Stomach (tissue), 8 donors: ENCODE measurements at regions not wholly inside any gene's neighbourhood (a gene's known extent, or its start where the extent isn't known, plus 50 kb on each side); places are given as distances from the start of the nearest gene placed in this dataset.

ENCODE experiments used
- DNase-seq, 2 donors: peaks; one replicate each; pipeline versions ENCODE4 v3.0.0 to v3.0.0-alpha.2; 2013 to 2019
- H3K27ac ChIP-seq, 5 donors: fragments of 200-600 bp in 4 of 5; sonication (generic) in 4 of 5; one replicate each; pipeline ENCODE4 v1.5.1; 2013 to 2019; ENCODE audit warnings: mild to moderate bottlenecking in 1 of 5, moderate library complexity in 1 of 5
- H3K27me3 ChIP-seq, 3 donors: fragments of 200-600 bp; sonication (generic); one replicate each; pipeline ENCODE4 v1.5.1; 2017 to 2019; ENCODE audit warnings: mixed run types in 1 of 3
- H3K36me3 ChIP-seq, 4 donors: fragments of 200-600 bp; sonication (generic); 1 replicate in 3 of 4; 2 replicates in 1 of 4; pipeline ENCODE4 v1.5.1; 2016 to 2019
- H3K4me1 ChIP-seq, 4 donors: fragments of 200-600 bp; sonication (generic); one replicate each; pipeline ENCODE4 v1.5.1; 2016 to 2019
- H3K4me3 ChIP-seq, 4 donors: fragments of 200-600 bp; sonication (generic) in 3 of 4; one replicate each; pipeline ENCODE4 v1.5.1; 2016 to 2019; ENCODE audit warnings: mild to moderate bottlenecking in 1 of 4
- H3K9me3 ChIP-seq, 4 donors: fragments of 200-600 bp; sonication (generic); one replicate each; pipeline ENCODE4 v1.5.1; 2016 to 2019
- CTCF ChIP-seq, 7 experiments: fragments of 450-650 bp in 4 of 7; fragments of 200-600 bp in 3 of 7; sonication (generic) in 3 of 7; IDR thresholded peaks; one replicate each; pipeline ENCODE4 v1.5.1; 2016 to 2019; ENCODE audit warnings: antibody characterized with exemption in 7 of 7, control low read depth in 2 of 7, mild to moderate bottlenecking in 1 of 7
- EP300 ChIP-seq: sonication (generic); formaldehyde crosslinking; IDR thresholded peaks from one replicate; pipeline ENCODE4 v1.6.1; 2017; ENCODE audit warnings: antibody characterized with exemption
- POLR2A ChIP-seq, 4 donors: fragments of 450-650 bp; IDR thresholded peaks; one replicate each; pipeline ENCODE4 v1.6.1; 2016; ENCODE audit warnings: antibody characterized with exemption in 4 of 4, control low read depth in 2 of 4, mild to moderate bottlenecking in 1 of 4, moderate library complexity in 1 of 4
- POLR2AphosphoS5 ChIP-seq, 3 donors: sonication (generic); formaldehyde crosslinking; IDR thresholded peaks; one replicate each; pipeline ENCODE4 v1.6.1; 2016; ENCODE audit warnings: antibody characterized with exemption in 3 of 3
- WGBS, 5 donors: extraction: QIAGEN DNeasy Blood & Tissue Kit in 3 of 5; methylation state at CpG; one replicate each; pipeline versions ENCODE4 v1.1.5 to v1.1.7; 2013 to 2018; 5-methylcytosine and 5-hydroxymethylcytosine counted together
- intact Hi-C: fragments of 100-400 bp; cut with DNase I; formaldehyde crosslinking; loops from one replicate; pipeline ENCODE4 v1.15.1; 2023; ENCODE audit warnings: low total_unique reads
- donor health status: healthy with polysubstance abuse.
- donor health status: Bipolar disorder and iron deficiency.
- donor health status: healthy.

- Histone ChIP-seq H3K27me3 (no peaks in the 10 kb centered on the region), H3K4me1 (no peaks in the 10 kb centered on the region), H3K27ac (no peak overlapping the region), H3K36me3 (no peaks in the 10 kb centered on the region), H3K4me3 (no peak overlapping the region), H3K9me3 (peaks cover 0 to 38% (median 23%) of the 10 kb centered on the region in 4 donors)
- no peak for DNase-seq
- intact Hi-C loops = no loop called here
- 78 to 92% (median 87%) methylated on average over 3 of the region's 3 CpGs for WGBS, 5 donors
- no peak for TF ChIP-seq POLR2A (IDR thresholded peaks at IDR 0.05)
- no peak for TF ChIP-seq POLR2AphosphoS5 (IDR thresholded peaks at IDR 0.05)
- no peak for TF ChIP-seq EP300
- no peak for TF ChIP-seq CTCF (IDR thresholded peaks at IDR 0.05)
Measured at GRCh38 chr20:12294678-12295077, 377.0 kb downstream of the BTBD3 start.

- 56 to 63% (median 61%) methylated on average over 9 of the region's 9 CpGs for WGBS, 5 donors
- peak in 1 of 2 donors; percentile 29 for DNase-seq
- Histone ChIP-seq H3K27ac (no peak overlapping the region), H3K36me3 (no peaks in the 10 kb centered on the region), H3K4me3 (no peak overlapping the region), H3K9me3 (peaks cover 0 to 14% (median 2%) of the 10 kb centered on the region in 4 donors), H3K4me1 (no peaks in the 10 kb centered on the region), H3K27me3 (no peaks in the 10 kb centered on the region)
- intact Hi-C loops = no loop called here
- TF ChIP-seq EP300 (no peak), CTCF (IDR thresholded peaks at IDR 0.05) (no peak), POLR2A (IDR thresholded peaks at IDR 0.05) (no peak), POLR2AphosphoS5 (IDR thresholded peaks at IDR 0.05) (no peak)
Measured at GRCh38 chr20:12305188-12305950, 387.7 kb downstream of the BTBD3 start.

- Histone ChIP-seq H3K27ac (no peak overlapping the region), H3K9me3 (peaks cover 0 to 14% (median 2%) of the 10 kb centered on the region in 4 donors), H3K4me1 (no peaks in the 10 kb centered on the region), H3K36me3 (no peaks in the 10 kb centered on the region), H3K27me3 (no peaks in the 10 kb centered on the region), H3K4me3 (no peak overlapping the region)
- 72 to 85% (median 77%) methylated on average over 2 of the region's 2 CpGs for WGBS, 5 donors
- TF ChIP-seq POLR2A (IDR thresholded peaks at IDR 0.05) (no peak), EP300 (no peak), CTCF (IDR thresholded peaks at IDR 0.05) (no peak), POLR2AphosphoS5 (IDR thresholded peaks at IDR 0.05) (no peak)
- intact Hi-C loops = no loop called here
- DNase-seq = no peak
Measured at GRCh38 chr20:12306107-12306506, 388.4 kb downstream of the BTBD3 start.

GRCh38 chr20:12311094-12311865, 393.6 kb downstream of the BTBD3 start:
- intact Hi-C loops = no loop called here
- H3K27me3 ChIP-seq = no peaks in the 10 kb centered on the region
- no peak overlapping the region for H3K4me3 ChIP-seq
- peaks cover 0 to 7% (median 2%) of the 10 kb centered on the region in 4 donors for H3K9me3 ChIP-seq
- DNase-seq = peak in 1 of 2 donors; percentile 17
- TF ChIP-seq POLR2A (IDR thresholded peaks at IDR 0.05) (no peak), POLR2AphosphoS5 (IDR thresholded peaks at IDR 0.05) (no peak), EP300 (no peak), CTCF (IDR thresholded peaks at IDR 0.05) (no peak)
- no peaks in the 10 kb centered on the region for H3K36me3 ChIP-seq
- no peak overlapping the region for H3K27ac ChIP-seq
- H3K4me1 ChIP-seq = no peaks in the 10 kb centered on the region
- WGBS, 5 donors = 76 to 89% (median 84%) methylated on average over 6 of the region's 6 CpGs
